GM12891 (cell line): ENCODE measurements at regions not wholly inside any gene's neighbourhood (a gene's known extent, or its start where the extent isn't known, plus 50 kb on each side); places are given as distances from the start of the nearest gene placed in this dataset.
"Not testable (repeated sequence)": the region's sequence is repeated elsewhere in the genome, so short reads cannot be mapped to it uniquely, and the experiment has no call there.

Experiments
- DNase-seq: peaks from one replicate; pipeline ENCODE4 v3.0.0; 2011; ENCODE audit warnings: low spot score; ENCODE audit not compliant: insufficient read length
- FAIRE-seq: peaks from 2 replicates; lab custom pipeline; 2011; peaks lifted over from hg19 to GRCh38; lab: Jason Lieb, UNC
- PAX5 ChIP-seq: IDR thresholded peaks from 2 replicates; pipeline ENCODE4 v1.6.1; 2011; ENCODE audit warnings: low read length, moderate library complexity, mild to moderate bottlenecking; ENCODE audit not compliant: insufficient read depth, severe bottlenecking
- POLR2A ChIP-seq: IDR thresholded peaks from 2 replicates; pipeline ENCODE4 v1.6.1; 2011; ENCODE audit warnings: low read depth, low read length, control low read depth
- POLR2AphosphoS5 ChIP-seq: IDR thresholded peaks from 2 replicates; pipeline ENCODE4 v1.6.1; 2011; ENCODE audit warnings: low read depth, low read length, control low read depth
- POU2F2 ChIP-seq: IDR thresholded peaks from 2 replicates; pipeline ENCODE4 v1.6.1; 2011; ENCODE audit warnings: low read depth, mild to moderate bottlenecking, control low read depth, low read length, moderate library complexity
- SPI1 ChIP-seq: IDR thresholded peaks from 2 replicates; pipeline ENCODE4 v1.6.1; 2011; ENCODE audit warnings: low read depth, low read length, control low read depth
- TAF1 ChIP-seq: IDR thresholded peaks from 2 replicates; pipeline ENCODE4 v1.6.1; 2011; ENCODE audit warnings: low read depth, low read length, control low read depth

- no peak for DNase-seq
- no peak for FAIRE-seq
- no peak for TF ChIP-seq TAF1
- TF ChIP-seq SPI1: no peak
- TF ChIP-seq POLR2AphosphoS5: no peak
- no peak for TF ChIP-seq PAX5
- no peak for TF ChIP-seq POU2F2
- TF ChIP-seq POLR2A: no peak
Observed at GRCh38 chr14:25298238-25298637, 248.3 kb upstream of the STXBP6 start.

GRCh38 chr14:25290154-25290553 is 240.2 kb upstream of the STXBP6 start:
- not testable (repeated sequence) for DNase-seq, FAIRE-seq

- DNase-seq (no peak), FAIRE-seq (no peak)
- TF ChIP-seq POLR2A: no peak
- TF ChIP-seq POU2F2: no peak
- TF ChIP-seq TAF1: no peak
- no peak for TF ChIP-seq PAX5
- TF ChIP-seq POLR2AphosphoS5: no peak
- no peak for TF ChIP-seq SPI1
Observed at GRCh38 chr14:25274529-25274928, 224.6 kb upstream of the STXBP6 start.

GRCh38 chr14:25267186-25267585 is 217.2 kb upstream of the STXBP6 start:
- DNase-seq: no peak
- FAIRE-seq: no peak
- TF ChIP-seq SPI1 (no peak), POLR2AphosphoS5 (no peak), POLR2A (no peak), POU2F2 (no peak), TAF1 (no peak)

GRCh38 chr14:25259470-25259869 is 209.5 kb upstream of the STXBP6 start:
- FAIRE-seq (peak; percentile 9), DNase-seq (no peak)
- TF ChIP-seq PAX5 (no peak), TAF1 (no peak), POU2F2 (no peak), POLR2AphosphoS5 (no peak), POLR2A (no peak), SPI1 (no peak)

- no peak for DNase-seq
- TF ChIP-seq PAX5: no peak
- TF ChIP-seq POLR2AphosphoS5: no peak
- TF ChIP-seq TAF1: no peak
- no peak for TF ChIP-seq POLR2A
- TF ChIP-seq POU2F2: no peak
- TF ChIP-seq SPI1: no peak
- FAIRE-seq: no peak
Observed at GRCh38 chr14:25252793-25253192, 202.8 kb upstream of the STXBP6 start.

- FAIRE-seq (no peak), DNase-seq (no peak)
- TF ChIP-seq SPI1 (no peak), POLR2A (no peak), PAX5 (no peak), POLR2AphosphoS5 (no peak), TAF1 (no peak), POU2F2 (no peak)
Observed at GRCh38 chr14:25250516-25250915, 200.6 kb upstream of the STXBP6 start.

- DNase-seq: no peak
- no peak for TF ChIP-seq POLR2AphosphoS5
- TF ChIP-seq TAF1: no peak
- no peak for TF ChIP-seq PAX5
- no peak for TF ChIP-seq POLR2A
- TF ChIP-seq POU2F2: no peak
- TF ChIP-seq SPI1: no peak
- FAIRE-seq: no peak
Observed at GRCh38 chr14:25247609-25248008, 197.7 kb upstream of the STXBP6 start.

GRCh38 chr14:25246751-25247150 is 196.8 kb upstream of the STXBP6 start:
- DNase-seq: no peak
- no peak for FAIRE-seq
- TF ChIP-seq POLR2A (no peak), POU2F2 (no peak), TAF1 (no peak), SPI1 (no peak), PAX5 (no peak), POLR2AphosphoS5 (no peak)

- TF ChIP-seq POLR2A: no peak
- TF ChIP-seq POLR2AphosphoS5: no peak
- TF ChIP-seq TAF1: no peak
- TF ChIP-seq POU2F2: no peak
- TF ChIP-seq PAX5: no peak
- no peak for TF ChIP-seq SPI1
- FAIRE-seq (no peak), DNase-seq (no peak)
Observed at GRCh38 chr14:25239170-25239569, 189.2 kb upstream of the STXBP6 start.

GRCh38 chr14:25237845-25238244 is 187.9 kb upstream of the STXBP6 start:
- TF ChIP-seq PAX5: no peak
- no peak for TF ChIP-seq SPI1
- TF ChIP-seq POLR2AphosphoS5: no peak
- no peak for TF ChIP-seq TAF1
- TF ChIP-seq POLR2A: no peak
- FAIRE-seq (no peak), DNase-seq (no peak)

GRCh38 chr14:25233613-25234012 is 183.7 kb upstream of the STXBP6 start:
- DNase-seq (no peak), FAIRE-seq (no peak)
- no peak for TF ChIP-seq POLR2AphosphoS5
- no peak for TF ChIP-seq PAX5
- TF ChIP-seq POLR2A: no peak
- TF ChIP-seq SPI1: no peak
- no peak for TF ChIP-seq TAF1
- TF ChIP-seq POU2F2: no peak
